Suprapubic skin (tissue), 4 donors: ENCODE measurements at regions not wholly inside any gene's neighbourhood (a gene's known extent, or its start where the extent isn't known, plus 50 kb on each side); places are given as distances from the start of the nearest gene placed in this dataset.

Source experiments
- DNase-seq, 2 donors: peaks; one replicate each; pipeline ENCODE4 v3.0.0-alpha.2; 2019; ENCODE audit warnings: low spot score in 2 of 2
- H3K27ac ChIP-seq: fragments of 200-600 bp; sonication (generic); one replicate; pipeline ENCODE4 v1.5.1; 2019
- H3K27me3 ChIP-seq: fragments of 200-600 bp; sonication (generic); one replicate; pipeline ENCODE4 v1.5.1; 2019
- H3K36me3 ChIP-seq: fragments of 200-600 bp; sonication (generic); one replicate; pipeline ENCODE4 v1.5.1; 2019
- H3K4me1 ChIP-seq: fragments of 200-600 bp; sonication (generic); one replicate; pipeline ENCODE4 v1.5.1; 2019
- H3K4me3 ChIP-seq: fragments of 200-600 bp; sonication (generic); one replicate; pipeline ENCODE4 v1.5.1; 2019; ENCODE audit warnings: mild to moderate bottlenecking
- H3K9me3 ChIP-seq: fragments of 200-600 bp; sonication (generic); one replicate; pipeline ENCODE4 v1.5.1; 2019
- CTCF ChIP-seq, 2 donors: fragments of 200-600 bp in 1 of 2; fragments of 450-650 bp in 1 of 2; sonication (generic) in 1 of 2; IDR thresholded peaks; one replicate each; pipeline ENCODE4 v1.5.1; 2016 to 2019; ENCODE audit warnings: antibody characterized with exemption in 2 of 2, mild to moderate bottlenecking in 1 of 2, moderate library complexity in 1 of 2
- EP300 ChIP-seq: sonication (generic); formaldehyde crosslinking; IDR thresholded peaks from one replicate; pipeline ENCODE4 v1.6.1; 2017; ENCODE audit warnings: antibody characterized with exemption
- POLR2A ChIP-seq, 2 donors: fragments of 450-650 bp; IDR thresholded peaks; one replicate each; pipeline ENCODE4 v1.6.1; 2017; ENCODE audit warnings: antibody characterized with exemption in 2 of 2, mild to moderate bottlenecking in 2 of 2, moderate library complexity in 2 of 2
- POLR2AphosphoS5 ChIP-seq, 3 donors: sonication (generic); formaldehyde crosslinking; IDR thresholded peaks; one replicate each; pipeline ENCODE4 v1.6.1; 2017; ENCODE audit warnings: antibody characterized with exemption in 3 of 3
- WGBS: methylation state at CpG from one replicate; pipeline ENCODE4 v1.1.5; 2018; 5-methylcytosine and 5-hydroxymethylcytosine counted together

GRCh38 chr4:38610521-38610920, 53.5 kb upstream of the KLF3 start:
- no peak for DNase-seq
- WGBS = 76% methylated on average over 5 of the region's 5 CpGs
- Histone ChIP-seq H3K36me3 (no peaks in the 10 kb centered on the region), H3K9me3 (no peaks in the 10 kb centered on the region), H3K27ac (no peak overlapping the region), H3K4me1 (peaks cover 41% of the 10 kb centered on the region), H3K27me3 (no peaks in the 10 kb centered on the region), H3K4me3 (no peak overlapping the region)
- TF ChIP-seq CTCF (IDR thresholded peaks at IDR 0.05) (no peak), POLR2AphosphoS5 (IDR thresholded peaks at IDR 0.05) (no peak), POLR2A (IDR thresholded peaks at IDR 0.05) (no peak), EP300 (no peak)

GRCh38 chr4:38610966-38611431, 53.0 kb upstream of the KLF3 start:
- no peak overlapping the region for H3K4me3 ChIP-seq
- no peaks in the 10 kb centered on the region for H3K9me3 ChIP-seq
- H3K27me3 ChIP-seq = no peaks in the 10 kb centered on the region
- peaks cover 41% of the 10 kb centered on the region for H3K4me1 ChIP-seq
- no peak for TF ChIP-seq POLR2AphosphoS5 (IDR thresholded peaks at IDR 0.05)
- no peak for TF ChIP-seq POLR2A (IDR thresholded peaks at IDR 0.05)
- no peak for TF ChIP-seq CTCF (IDR thresholded peaks at IDR 0.05)
- no peak for TF ChIP-seq EP300
- no peak for DNase-seq
- WGBS = 49% methylated on average over 8 of the region's 8 CpGs
- no peaks in the 10 kb centered on the region for H3K36me3 ChIP-seq
- H3K27ac ChIP-seq = peak overlapping the region; percentile 7

GRCh38 chr4:38611676-38612075, 52.3 kb upstream of the KLF3 start:
- WGBS = 79% methylated on average over 3 of the region's 3 CpGs
- Histone ChIP-seq H3K27ac (peak overlapping the region; percentile 7), H3K9me3 (no peaks in the 10 kb centered on the region), H3K4me1 (peaks cover 37% of the 10 kb centered on the region), H3K36me3 (no peaks in the 10 kb centered on the region), H3K27me3 (no peaks in the 10 kb centered on the region), H3K4me3 (no peak overlapping the region)
- DNase-seq = no peak
- TF ChIP-seq POLR2A (IDR thresholded peaks at IDR 0.05) (no peak), POLR2AphosphoS5 (IDR thresholded peaks at IDR 0.05) (no peak), EP300 (no peak), CTCF (IDR thresholded peaks at IDR 0.05) (no peak)

- H3K4me3 ChIP-seq = no peak overlapping the region
- no peaks in the 10 kb centered on the region for H3K9me3 ChIP-seq
- no peak for TF ChIP-seq CTCF (IDR thresholded peaks at IDR 0.05)
- no peak for TF ChIP-seq POLR2AphosphoS5 (IDR thresholded peaks at IDR 0.05)
- TF ChIP-seq POLR2A (IDR thresholded peaks at IDR 0.05) = no peak
- TF ChIP-seq EP300 = no peak
- H3K4me1 ChIP-seq = peaks cover 41% of the 10 kb centered on the region
- 55% methylated on average over 6 of the region's 6 CpGs for WGBS
- DNase-seq = no peak
- H3K27me3 ChIP-seq = no peaks in the 10 kb centered on the region
- peak overlapping the region; percentile 29 for H3K27ac ChIP-seq
- H3K36me3 ChIP-seq = no peaks in the 10 kb centered on the region
Observed at GRCh38 chr4:38612646-38613414, 51.2 kb upstream of the KLF3 start.
